IMR-90 (cell line): ENCODE measurements at regions not wholly inside any gene's neighbourhood (a gene's known extent, or its start where the extent isn't known, plus 50 kb on each side); places are given as distances from the start of the nearest gene placed in this dataset.

Experiments
- ATAC-seq: fragments of 200-7000 bp; cut with Tn5 transposase; 2 replicates; pipeline ENCODE4 v1.9.1; 2020; ENCODE audit warnings: low read depth, mild to moderate bottlenecking, moderate library complexity
- BruUV-seq: library from RNA; stranded (reverse); fragments of 400-500 nt; replicated peaks from 2 replicates; lab custom pipeline; 2021; lab: Mats Ljungman, UMichigan
- CTCF ChIA-PET: fragments of 300-600 bp; formaldehyde crosslinking; extraction: SDS; loops from one replicate; lab custom pipeline; 2021; ENCODE audit warnings: antibody characterized with exemption; lab: Yijun Ruan, JAX
- POLR2A ChIA-PET: fragments of 300-600 bp; sonication (Branson Sonifier 250); formaldehyde crosslinking; loops from one replicate; lab custom pipeline; 2022; ENCODE audit warnings: antibody characterized with exemption; ENCODE audit not compliant: unreplicated experiment; lab: Charles Lee
- DNase-seq: peaks from one replicate; pipeline ENCODE4 v3.0.0; 2013
- H2AFZ ChIP-seq: replicated peaks from 2 replicates; pipeline ENCODE3; 2013; ENCODE audit warnings: low read length, mild to moderate bottlenecking; ENCODE audit not compliant: poor library complexity
- H2AK5ac ChIP-seq: 2 replicates; pipeline ENCODE4 v1.6.1; 2013; ENCODE audit warnings: low read depth, low read length, inconsistent platforms
- H2AK9ac ChIP-seq: replicated peaks from 2 replicates; pipeline ENCODE3; 2013; ENCODE audit warnings: mild to moderate bottlenecking, low read depth, low read length, moderate library complexity; ENCODE audit not compliant: poor library complexity
- H2BK120ac ChIP-seq: 2 replicates; pipeline ENCODE4 v1.6.1; 2013; ENCODE audit warnings: low read depth, low read length, inconsistent platforms
- H2BK15ac ChIP-seq: 3 replicates; pipeline ENCODE4 v1.6.1; 2013; ENCODE audit warnings: low read depth, low read length, inconsistent platforms
- H2BK20ac ChIP-seq: 2 replicates; pipeline ENCODE4 v1.6.1; 2013; ENCODE audit warnings: low read depth, mild to moderate bottlenecking, inconsistent platforms, low read length, moderate library complexity
- H2BK5ac ChIP-seq: 2 replicates; pipeline ENCODE4 v1.6.1; 2013; ENCODE audit warnings: mild to moderate bottlenecking, low read depth, low read length, inconsistent platforms; ENCODE audit not compliant: poor library complexity, severe bottlenecking
- H3K14ac ChIP-seq: replicated peaks from 2 replicates; pipeline ENCODE4 v1.6.1; 2013; ENCODE audit warnings: low read depth, low read length, inconsistent platforms
- H3K18ac ChIP-seq: 2 replicates; pipeline ENCODE4 v1.6.1; 2013; ENCODE audit warnings: low read depth, low read length, control low read depth
- H3K23ac ChIP-seq: 2 replicates; pipeline ENCODE4 v1.6.1; 2013; ENCODE audit warnings: low read depth, low read length, inconsistent platforms
- H3K27ac ChIP-seq: 2 replicates; pipeline ENCODE4 v1.5.1; 2013; ENCODE audit warnings: mild to moderate bottlenecking, control low read depth, low read length; ENCODE audit not compliant: insufficient read depth
- H3K27me3 ChIP-seq: 2 replicates; pipeline ENCODE4 v1.6.1; 2013; ENCODE audit warnings: low read length; ENCODE audit not compliant: control insufficient read depth, insufficient read depth
- H3K36me3 ChIP-seq: 2 replicates; pipeline ENCODE4 v1.6.1; 2013; ENCODE audit warnings: low read length, mixed read lengths; ENCODE audit not compliant: control insufficient read depth, insufficient read depth
- H3K4ac ChIP-seq: 2 replicates; pipeline ENCODE4 v1.6.1; 2013; ENCODE audit warnings: low read depth, low read length, inconsistent platforms
- H3K4me1 ChIP-seq: 2 replicates; pipeline ENCODE4 v1.6.1; 2013; ENCODE audit warnings: low read length, mixed read lengths; ENCODE audit not compliant: control insufficient read depth, insufficient read depth
- H3K4me2 ChIP-seq: 2 replicates; pipeline ENCODE4 v1.6.1; 2013; ENCODE audit warnings: low read depth, mild to moderate bottlenecking, control low read depth, low read length, moderate library complexity
- H3K4me3 ChIP-seq: 2 replicates; pipeline ENCODE4 v1.5.1; 2013; ENCODE audit warnings: low read depth, mild to moderate bottlenecking, control low read depth, low read length, moderate library complexity; ENCODE audit not compliant: insufficient read depth
- H3K56ac ChIP-seq: 2 replicates; pipeline ENCODE4 v1.6.1; 2013; ENCODE audit warnings: low read length, inconsistent platforms; ENCODE audit not compliant: insufficient read depth; ENCODE audit errors: extremely low read depth
- H3K79me1 ChIP-seq, 2 experiments: 2 replicates each; pipeline ENCODE4 v1.6.1; 2013; ENCODE audit warnings: low read length in 2 of 2, inconsistent platforms in 1 of 2, low read depth in 1 of 2
- H3K9ac ChIP-seq: 2 replicates; pipeline ENCODE4 v1.6.1; 2013; ENCODE audit warnings: low read depth, low read length, control low read depth
- H3K9me1 ChIP-seq: 2 replicates; pipeline ENCODE4 v1.6.1; 2013; ENCODE audit warnings: low read length, inconsistent platforms; ENCODE audit not compliant: insufficient read depth
- H3K9me3 ChIP-seq: 2 replicates; pipeline ENCODE4 v1.6.1; 2013; ENCODE audit warnings: low read length; ENCODE audit not compliant: control insufficient read depth, insufficient read depth
- H4K20me1 ChIP-seq: 2 replicates; pipeline ENCODE4 v1.6.1; 2013; ENCODE audit warnings: low read length, inconsistent platforms; ENCODE audit not compliant: insufficient read depth
- H4K5ac ChIP-seq: 2 replicates; pipeline ENCODE4 v1.6.1; 2013; ENCODE audit warnings: mild to moderate bottlenecking, low read depth, low read length, control low read depth
- H4K8ac ChIP-seq, 2 experiments: 2 replicates each; pipeline ENCODE4 v1.6.1; 2013; ENCODE audit warnings: low read depth in 2 of 2, low read length in 2 of 2, control low read depth in 1 of 2, inconsistent platforms in 1 of 2
- H4K91ac ChIP-seq: 2 replicates; pipeline ENCODE4 v1.6.1; 2013; ENCODE audit warnings: low read depth, low read length, inconsistent platforms; ENCODE audit not compliant: insufficient read depth
- CHD1 ChIP-seq: IDR thresholded peaks from 2 replicates; pipeline ENCODE4 v1.6.1; 2012; ENCODE audit warnings: low read depth, low read length, improper control_type of control experiment
- CTCF ChIP-seq: conservative IDR thresholded peaks from 2 replicates; pipeline ENCODE4 v1.5.1; 2012; ENCODE audit warnings: mild to moderate bottlenecking, low read depth, low read length, improper control_type of control experiment
- FOS ChIP-seq: fragments of 150-350 bp; IDR thresholded peaks from 2 replicates; pipeline ENCODE4 v1.6.1; 2016; ENCODE audit warnings: low read depth, low read length
- WGBS, 2 experiments: methylation state at CpG; one replicate each; pipeline versions ENCODE4 v1.1.5 to v1.1.7; 2013; ENCODE audit warnings: missing lambda C conversion rate in 2 of 2; ENCODE audit not compliant: insufficient read length in 1 of 2; ENCODE audit errors: extremely low coverage in 2 of 2; 5-methylcytosine and 5-hydroxymethylcytosine counted together
- dilution Hi-C: fragments of 300-500 bp; cut with HindIII; formaldehyde crosslinking; loops from one replicate; pipeline ENCODE4 v1.14.3; 2018; ENCODE audit warnings: low sequenced_read_pairs; ENCODE audit not compliant: unreplicated experiment
- in situ Hi-C: fragments of 300-500 bp; cut with MboI; formaldehyde crosslinking; loops from 3 replicates; pipeline ENCODE4 v1.14.3; 2019; ENCODE audit warnings: low sequenced_read_pairs, inconsistent platforms, mixed read lengths
- intact Hi-C: fragments of 100-400 bp; cut with micrococcal nuclease; formaldehyde crosslinking; loops from 2 replicates; pipeline ENCODE4 v1.10.0; 2022

- Histone ChIP-seq H3K36me3 (no peaks in the 10 kb centered on the region), H3K4me1 (peaks cover 13% of the 10 kb centered on the region), H3K14ac (no peak overlapping the region), H3K4me3 (no peak overlapping the region), H2BK20ac (no peak overlapping the region), H2AK9ac (no peak overlapping the region), H4K20me1 (no peaks in the 10 kb centered on the region), H3K79me1 (no peaks in the 10 kb centered on the region), H3K4ac (no peak overlapping the region), H3K27me3 (no peaks in the 10 kb centered on the region), H2AK5ac (no peak overlapping the region), H2BK15ac (no peak overlapping the region), H4K8ac (no peak overlapping the region), H2AFZ (no peak overlapping the region), H3K23ac (no peak overlapping the region), H3K27ac (no peak overlapping the region; the same call in 1 of the 2 replicates), H3K9me3 (no peaks in the 10 kb centered on the region), H2BK5ac (no peak overlapping the region), H4K5ac (no peak overlapping the region), H3K9ac (no peak overlapping the region), H3K4me2 (no peak overlapping the region), H3K9me1 (peaks cover 11% of the 10 kb centered on the region), H3K18ac (no peak overlapping the region; the same call in 1 of the 2 replicates), H2BK120ac (no peak overlapping the region), H4K91ac (no peak overlapping the region), H3K56ac (no peak overlapping the region)
- CTCF ChIA-PET: interaction anchor here (0.6 to 1.4 kb wide), 2 partner anchors 50 to 59 kb away, joined by 3 read pairs; no protein-coding TSS in a partner anchor
- no TSS peak for BruUV-seq
- POLR2A ChIA-PET: no interaction called here
- TF ChIP-seq CHD1 (no peak), CTCF (no peak), FOS (no peak)
- dilution Hi-C loops: no loop called here
- no peak for ATAC-seq
- no CpG with 5 or more reads among the region's 1 CpG for WGBS, 2 experiments
- in situ Hi-C loops: no loop called here
- no peak for DNase-seq
- intact Hi-C loops: no loop called here
Observed at GRCh38 chr9:15369871-15370270, 52.8 kb upstream of the SNAPC3 start.
